Right lobe of liver (tissue), 6 donors: ENCODE measurements at regions not wholly inside any gene's neighbourhood (a gene's known extent, or its start where the extent isn't known, plus 50 kb on each side); places are given as distances from the start of the nearest gene placed in this dataset.

Experiments used
- ATAC-seq, 4 donors: fragments of 200-7000 bp; cut with Tn5 transposase; one replicate each; pipeline ENCODE4 v1.9.1; 2020; ENCODE audit warnings: mild to moderate bottlenecking in 4 of 4, moderate library complexity in 4 of 4
- DNase-seq, 3 donors: peaks; one replicate each; pipeline ENCODE4 v3.0.0-alpha.2; 2020
- H3K27ac ChIP-seq, 3 donors: fragments of 200-600 bp; one replicate each; pipeline ENCODE4 v1.8.0; 2022
- H3K27me3 ChIP-seq, 2 donors: fragments of 200-600 bp; one replicate each; pipeline ENCODE4 v1.8.0; 2022
- H3K36me3 ChIP-seq, 4 donors: fragments of 200-600 bp; sonication (generic) in 1 of 4; one replicate each; pipeline versions ENCODE4 v1.5.1 to v1.8.0; 2017 to 2022; ENCODE audit warnings: control low read depth in 1 of 4
- H3K4me1 ChIP-seq, 4 donors: fragments of 200-600 bp; sonication (generic) in 1 of 4; one replicate each; pipeline versions ENCODE4 v1.5.1 to v1.8.0; 2017 to 2022; ENCODE audit warnings: control low read depth in 1 of 4
- H3K4me3 ChIP-seq, 3 donors: fragments of 200-600 bp; one replicate each; pipeline ENCODE4 v1.8.0; 2022
- H3K9me3 ChIP-seq, 4 donors: fragments of 200-600 bp; sonication (generic) in 1 of 4; one replicate each; pipeline versions ENCODE4 v1.5.1 to v1.8.0; 2017 to 2022; ENCODE audit warnings: control low read depth in 1 of 4
- CTCF ChIP-seq, 4 donors: fragments of 200-600 bp in 3 of 4; fragments of 450-650 bp in 1 of 4; IDR thresholded peaks; one replicate each; pipeline versions ENCODE4 v1.5.1 to v1.8.0; 2016 to 2022; ENCODE audit warnings: antibody characterized with exemption in 4 of 4, mild to moderate bottlenecking in 2 of 4
- POLR2A ChIP-seq: fragments of 450-650 bp; IDR thresholded peaks from one replicate; pipeline ENCODE4 v1.6.1; 2017; ENCODE audit warnings: antibody characterized with exemption, mild to moderate bottlenecking
- WGBS: methylation state at CpG from one replicate; pipeline ENCODE4 v1.1.6; 2018; ENCODE audit warnings: low coverage, low lambda C conversion rate; ENCODE audit not compliant: insufficient coverage; ENCODE audit errors: missing lambda C conversion rate; 5-methylcytosine and 5-hydroxymethylcytosine counted together
- intact Hi-C, 2 donors: fragments of 100-400 bp; cut with DNase I; formaldehyde crosslinking; loops; one replicate each; pipeline versions ENCODE4 v1.11.2 to v1.14.1; 2022
- donor health status: DM: no; HTN: yes; CAD: no.
- donor health status: DM: no; HTN: no; CAD: no.
- donor health status: DM: no; HTN: no; CAD: no.
- donor health status: DM: no; HTN: yes; CAD: no.
- donor health status: DM: no; HTN: yes; CAD: no.

DNA sequence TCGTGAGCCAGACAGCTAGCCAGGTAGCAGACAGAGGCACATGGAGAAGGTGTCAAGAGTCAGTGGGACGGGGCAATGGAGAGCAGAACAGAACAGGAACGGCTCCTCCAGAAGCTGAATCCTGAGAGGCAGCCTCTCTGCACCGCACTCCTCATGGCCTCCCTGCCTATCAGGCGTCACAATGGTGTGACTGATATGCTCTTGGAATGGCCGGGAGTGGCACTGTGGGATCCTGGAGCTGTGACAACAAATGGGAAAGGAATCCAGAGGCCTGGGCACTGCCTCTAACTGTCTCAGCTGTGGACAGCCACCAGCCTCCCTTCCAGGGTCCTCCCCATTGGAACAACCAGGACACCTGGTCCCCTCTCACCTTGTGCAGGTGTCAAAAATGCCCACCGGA is 89.1 kb upstream of the ID2 start:
- no peak for TF ChIP-seq CTCF (IDR thresholded peaks at IDR 0.05)
- TF ChIP-seq POLR2A, result no peak
- DNase-seq (no peak), ATAC-seq (no peak)
- Histone ChIP-seq H3K9me3 (no peaks in the 10 kb centered on the region), H3K27me3 (no peaks in the 10 kb centered on the region), H3K4me3 (no peak overlapping the region), H3K27ac (no peak overlapping the region), H3K36me3 (no peaks in the 10 kb centered on the region), H3K4me1 (peaks cover 0 to 3% (median 1%) of the 10 kb centered on the region in 4 donors)
- 90% methylated on average over 4 of the region's 7 CpGs for WGBS
- intact Hi-C loops, result no loop called here

GRCh38 chr2:8593243-8593642 is 88.6 kb upstream of the ID2 start:
- 95% methylated on average over 2 of the region's 4 CpGs for WGBS
- Histone ChIP-seq H3K27me3 (no peaks in the 10 kb centered on the region), H3K4me1 (peaks cover 0 to 8% (median 2%) of the 10 kb centered on the region in 4 donors), H3K36me3 (no peaks in the 10 kb centered on the region), H3K9me3 (no peaks in the 10 kb centered on the region), H3K4me3 (no peak overlapping the region), H3K27ac (no peak overlapping the region)
- intact Hi-C loops, result no loop called here
- DNase-seq (no peak), ATAC-seq (no peak)
- no peak for TF ChIP-seq POLR2A
- no peak for TF ChIP-seq CTCF (IDR thresholded peaks at IDR 0.05)

DNA sequence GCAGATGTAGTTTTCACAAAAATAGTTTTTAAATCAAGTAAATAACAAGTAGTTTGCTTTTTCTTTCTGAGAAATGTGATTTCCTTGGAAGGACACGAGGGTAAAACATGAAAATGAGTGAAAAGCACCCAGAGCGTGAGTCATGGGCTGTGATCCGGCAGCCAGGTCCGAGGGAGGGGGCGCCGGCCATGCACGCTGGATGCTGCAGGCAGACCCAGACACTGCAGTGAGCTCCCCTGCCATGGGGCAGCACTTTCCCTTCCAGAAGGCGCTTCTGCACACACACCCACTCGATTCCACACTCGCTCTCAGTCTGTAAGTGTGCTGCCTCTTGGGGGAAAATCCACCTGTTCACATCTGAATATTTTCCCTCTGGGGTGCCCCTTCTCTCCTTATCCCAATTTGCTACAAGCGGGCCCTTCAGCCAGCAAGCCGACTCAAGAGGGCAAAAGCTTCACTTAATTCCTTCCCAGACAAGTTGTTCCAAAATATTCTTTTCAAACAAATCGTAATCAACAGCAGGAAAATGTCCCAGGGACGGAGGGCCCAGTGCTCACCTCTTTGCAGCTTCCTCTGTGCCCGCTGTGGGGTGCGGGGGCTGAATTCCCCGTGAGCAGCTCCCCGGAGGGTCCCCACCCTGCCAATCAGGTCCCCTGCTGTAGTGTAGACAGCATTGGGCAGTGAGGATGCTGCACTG is 87.0 kb upstream of the ID2 start:
- ATAC-seq (no peak), DNase-seq (no peak)
- Histone ChIP-seq H3K36me3 (no peaks in the 10 kb centered on the region), H3K4me3 (no peak overlapping the region), H3K27ac (no peak overlapping the region), H3K4me1 (peaks cover 0 to 14% (median 2%) of the 10 kb centered on the region in 4 donors), H3K9me3 (no peaks in the 10 kb centered on the region), H3K27me3 (no peaks in the 10 kb centered on the region)
- 92% methylated on average over 9 of the region's 18 CpGs for WGBS
- no peak for TF ChIP-seq CTCF (IDR thresholded peaks at IDR 0.05)
- TF ChIP-seq POLR2A, result no peak
- intact Hi-C loops, result no loop called here

DNA sequence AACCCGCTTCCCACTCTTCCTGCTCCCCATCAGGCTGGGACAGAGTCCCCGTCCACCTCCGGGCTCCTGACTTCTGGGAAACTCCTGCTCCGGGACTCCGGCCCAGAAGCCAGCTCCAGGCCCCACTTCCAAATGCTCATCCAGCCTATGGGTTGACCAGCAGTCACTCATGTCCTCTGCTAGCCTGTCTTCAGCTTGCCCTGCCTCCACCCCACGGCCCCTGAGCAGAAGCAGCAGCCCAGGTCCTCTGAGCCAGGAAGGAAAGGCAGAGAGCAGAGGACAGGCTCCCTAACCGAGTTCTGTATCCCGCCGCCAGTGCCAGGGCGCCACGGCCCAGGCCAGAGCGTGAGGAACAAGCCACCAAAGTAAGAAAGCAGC is 86.4 kb upstream of the ID2 start:
- Histone ChIP-seq H3K4me1 (peaks cover 0 to 14% (median 2%) of the 10 kb centered on the region in 4 donors), H3K27me3 (no peaks in the 10 kb centered on the region), H3K4me3 (no peak overlapping the region), H3K27ac (no peak overlapping the region), H3K36me3 (no peaks in the 10 kb centered on the region), H3K9me3 (no peaks in the 10 kb centered on the region)
- TF ChIP-seq POLR2A (no peak), CTCF (IDR thresholded peaks at IDR 0.05) (no peak)
- DNase-seq (peak in 2 of 3 donors; percentile 44 to 49), ATAC-seq (no peak)
- intact Hi-C loops, result no loop called here
- WGBS, result 100% methylated on average over 1 of the region's 12 CpGs
